ENCODE measurements at regions not wholly inside any gene's neighbourhood (a gene's known extent, or its start where the extent isn't known, plus 50 kb on each side); places are given as distances from the start of the nearest gene placed in this dataset.

DNA sequence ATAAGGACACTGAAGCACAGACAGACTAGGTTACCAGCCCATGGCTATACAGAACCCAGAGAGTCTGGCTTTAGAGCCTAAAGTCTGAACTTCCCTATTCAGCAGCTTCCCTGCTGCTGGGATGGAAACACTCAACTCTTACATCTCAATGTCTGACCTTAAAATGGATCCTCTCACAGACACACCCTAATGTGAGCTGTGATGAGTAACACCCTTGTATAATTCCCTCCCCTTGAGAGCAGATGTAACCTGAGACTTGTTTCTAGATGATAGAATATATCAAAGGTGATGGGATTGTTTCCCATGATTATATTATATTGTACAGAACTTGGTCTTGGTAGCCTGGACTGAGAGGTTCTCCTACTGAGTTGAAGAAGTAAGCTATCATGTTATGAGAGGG lies 577.1 kb upstream of the KLHL29 start:
- DNase-seq (ENCODE audit: low read depth, low spot score) = no peak

- no peak for DNase-seq (ENCODE audit: low read depth, low spot score)
These were observed 574.4 kb upstream of the KLHL29 start for GRCh38 chr2:22810602-22811001.

DNA sequence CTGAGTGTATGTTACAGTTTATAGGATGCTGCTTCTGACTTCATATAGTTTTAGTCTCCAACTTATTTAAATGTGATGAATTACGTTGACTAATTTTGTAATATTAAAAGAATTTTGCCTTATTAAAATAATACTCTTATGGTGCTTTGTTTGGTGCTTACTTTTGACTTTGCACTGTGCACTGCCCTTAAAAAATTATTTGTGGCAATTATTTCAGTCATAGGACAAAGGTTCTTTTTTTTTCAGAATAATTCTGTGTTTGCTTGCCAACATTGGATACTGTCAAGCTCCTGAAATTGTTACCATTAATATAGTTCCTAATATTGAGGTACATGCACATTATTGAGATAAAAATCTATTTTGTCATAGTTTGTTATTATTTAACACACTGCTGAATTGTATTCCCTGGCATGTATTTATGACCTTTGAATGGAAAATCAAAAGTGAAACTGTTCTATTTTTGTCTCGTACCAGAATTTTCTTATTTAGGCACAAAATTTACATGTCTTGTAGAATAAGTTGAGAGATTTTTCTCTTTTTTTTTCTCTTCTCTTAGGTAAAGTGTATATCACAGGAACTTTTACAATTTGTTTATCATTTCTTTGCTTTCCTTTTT lies 572.8 kb upstream of the KLHL29 start:
- no peak for DNase-seq (ENCODE audit: low read depth, low spot score)

- DNase-seq (ENCODE audit: low read depth, low spot score) = no peak
These were observed 567.8 kb upstream of the KLHL29 start for GRCh38 chr2:22817197-22817596.

DNA sequence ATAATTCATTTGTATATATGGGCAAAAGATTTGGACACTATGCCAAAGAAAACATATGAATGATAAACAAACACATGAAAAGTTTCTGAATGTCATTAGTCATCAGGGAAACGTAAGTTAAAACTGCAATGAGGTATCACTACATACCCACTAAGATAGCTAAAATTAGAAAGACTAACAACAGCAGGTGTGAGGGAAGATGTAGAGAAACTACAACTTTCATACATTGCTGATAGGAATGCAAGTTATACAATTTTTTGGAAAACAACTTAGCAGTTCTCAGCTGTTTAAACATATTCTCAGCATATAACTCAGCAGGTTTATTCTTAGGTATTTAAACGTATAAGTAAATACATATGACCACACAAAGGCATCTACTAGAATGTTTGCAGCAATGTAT lies 563.5 kb upstream of the KLHL29 start:
- DNase-seq (ENCODE audit: low read depth, low spot score) = no peak

GRCh38 chr2:22822835-22823234 lies 562.1 kb upstream of the KLHL29 start:
- no peak for DNase-seq (ENCODE audit: low read depth, low spot score)

- no peak for DNase-seq (ENCODE audit: low read depth, low spot score)
These were observed 560.4 kb upstream of the KLHL29 start for GRCh38 chr2:22824618-22825017.

GRCh38 chr2:22826703-22827102 lies 558.3 kb upstream of the KLHL29 start:
- DNase-seq (ENCODE audit: low read depth, low spot score) = no peak

DNA sequence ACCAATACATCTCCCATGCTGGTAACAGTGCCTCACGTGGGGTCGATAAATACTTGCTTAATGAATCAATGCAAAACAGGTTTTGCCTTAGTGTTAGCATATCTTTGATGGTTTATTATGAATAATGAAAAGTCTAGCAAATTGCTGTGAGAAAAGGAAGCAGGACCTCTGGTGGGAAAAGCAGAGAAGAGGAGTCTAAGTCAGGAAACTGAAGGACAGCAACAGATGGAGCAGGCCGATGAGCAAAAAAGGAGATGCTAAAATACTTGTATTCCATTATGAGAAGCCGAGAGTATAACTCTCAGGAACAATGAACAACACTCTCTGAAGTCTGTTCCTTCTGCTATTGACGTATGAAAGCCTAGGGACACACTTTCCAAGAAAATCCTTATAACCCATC lies 555.2 kb upstream of the KLHL29 start:
- no peak for DNase-seq (ENCODE audit: low read depth, low spot score)

DNA sequence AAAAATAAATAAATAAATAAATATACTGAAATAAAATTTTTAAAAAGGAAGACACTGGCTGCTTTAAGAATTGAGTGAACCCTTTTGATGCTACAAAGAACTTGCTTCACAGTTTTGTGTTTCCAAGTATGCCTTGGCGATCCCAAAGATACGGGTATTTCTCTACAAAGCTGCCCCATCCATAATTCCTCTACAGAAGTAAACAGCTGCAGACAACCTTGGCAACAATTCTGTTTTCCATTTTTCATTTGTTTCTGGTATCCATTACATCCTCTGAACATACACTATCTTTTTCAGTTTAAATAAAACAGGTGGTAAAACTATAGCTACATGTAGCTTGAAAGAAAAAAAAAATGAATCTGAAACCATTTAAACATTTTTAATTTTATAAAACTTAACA lies 552.8 kb upstream of the KLHL29 start:
- DNase-seq (ENCODE audit: low read depth, low spot score) = no peak

- no peak for DNase-seq (ENCODE audit: low read depth, low spot score)
These were observed 546.5 kb upstream of the KLHL29 start for GRCh38 chr2:22838461-22838860.

- no peak for DNase-seq (ENCODE audit: low read depth, low spot score)
These were observed 542.6 kb upstream of the KLHL29 start for GRCh38 chr2:22842205-22842869.

DNA sequence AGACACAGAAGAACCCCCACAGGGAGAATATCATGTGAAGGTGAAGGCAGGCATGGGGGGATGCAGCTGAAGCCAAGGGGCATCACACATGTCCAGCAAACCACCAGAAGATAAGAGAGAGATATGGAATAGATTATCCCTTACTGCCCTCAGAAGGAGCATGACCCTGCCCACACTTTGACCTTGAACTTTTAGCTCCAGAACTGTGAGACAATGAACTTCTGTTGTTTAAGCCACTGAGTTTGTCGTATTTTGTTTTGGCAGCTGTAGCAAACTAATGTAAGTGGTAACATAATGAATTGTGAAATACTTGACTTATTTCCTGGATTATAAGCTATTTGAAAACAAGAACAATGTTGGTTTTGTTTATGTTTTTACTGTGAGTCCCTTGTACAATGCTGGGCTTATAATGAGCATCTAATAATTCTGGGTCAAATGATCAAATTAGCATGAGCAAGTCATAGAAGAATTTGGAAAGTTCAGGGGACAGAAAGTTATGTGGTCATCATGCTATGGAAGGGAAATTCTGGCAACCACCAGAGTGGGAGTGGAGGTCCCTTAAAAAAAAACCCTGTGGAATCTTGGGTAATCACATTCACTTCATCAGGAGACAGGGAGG lies 541.0 kb upstream of the KLHL29 start:
- no peak for DNase-seq (ENCODE audit: low read depth, low spot score)

- no peak for DNase-seq (ENCODE audit: low read depth, low spot score)
These were observed 534.7 kb upstream of the KLHL29 start for GRCh38 chr2:22850310-22850709.

DNA sequence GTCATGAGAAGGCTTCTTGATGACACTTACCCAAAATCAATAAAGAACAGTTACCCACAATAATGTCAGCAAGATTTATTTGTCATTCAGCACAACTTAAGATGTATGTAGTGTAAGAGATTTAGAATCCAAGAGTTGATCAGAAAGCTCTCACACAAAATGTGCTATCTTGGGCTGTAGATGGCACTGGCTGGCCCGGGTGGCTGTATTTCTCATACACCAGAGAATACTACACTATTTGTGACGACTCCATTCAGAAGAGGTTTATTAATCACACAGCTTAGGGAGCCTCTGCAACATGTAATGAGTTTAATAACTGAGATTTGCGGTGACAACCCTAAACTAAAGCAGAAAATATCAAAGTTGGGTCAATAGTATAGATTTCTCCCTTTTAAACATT lies 530.4 kb upstream of the KLHL29 start:
- no peak for DNase-seq (ENCODE audit: low read depth, low spot score)

GRCh38 chr2:22855081-22855480 lies 529.9 kb upstream of the KLHL29 start:
- DNase-seq (ENCODE audit: low read depth, low spot score) = no peak

- DNase-seq (ENCODE audit: low read depth, low spot score) = no peak
These were observed 529.2 kb upstream of the KLHL29 start for GRCh38 chr2:22855761-22856184.

GRCh38 chr2:22867973-22868372 lies 517.0 kb upstream of the KLHL29 start:
- DNase-seq (ENCODE audit: low read depth, low spot score) = no peak

DNA sequence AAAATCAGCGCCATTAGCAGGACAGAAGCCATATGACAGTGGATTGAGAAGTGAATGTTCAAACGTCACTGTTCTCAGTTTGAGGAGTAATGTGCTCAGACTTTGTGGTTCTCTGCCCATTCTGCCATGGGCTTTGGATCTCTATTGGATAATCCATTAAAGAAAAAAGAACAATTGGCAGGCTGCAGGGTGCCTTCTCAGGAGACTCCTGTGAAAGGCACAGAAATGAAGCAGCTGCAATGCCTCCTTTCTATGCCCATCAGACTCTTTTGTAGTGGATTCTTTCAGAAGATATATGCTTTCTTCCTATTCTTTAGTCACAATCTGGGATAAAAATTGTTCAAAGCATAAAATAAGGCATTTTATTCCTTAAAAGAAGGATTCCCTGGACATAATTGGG lies 506.9 kb upstream of the KLHL29 start:
- DNase-seq (ENCODE audit: low read depth, low spot score) = no peak

DNA sequence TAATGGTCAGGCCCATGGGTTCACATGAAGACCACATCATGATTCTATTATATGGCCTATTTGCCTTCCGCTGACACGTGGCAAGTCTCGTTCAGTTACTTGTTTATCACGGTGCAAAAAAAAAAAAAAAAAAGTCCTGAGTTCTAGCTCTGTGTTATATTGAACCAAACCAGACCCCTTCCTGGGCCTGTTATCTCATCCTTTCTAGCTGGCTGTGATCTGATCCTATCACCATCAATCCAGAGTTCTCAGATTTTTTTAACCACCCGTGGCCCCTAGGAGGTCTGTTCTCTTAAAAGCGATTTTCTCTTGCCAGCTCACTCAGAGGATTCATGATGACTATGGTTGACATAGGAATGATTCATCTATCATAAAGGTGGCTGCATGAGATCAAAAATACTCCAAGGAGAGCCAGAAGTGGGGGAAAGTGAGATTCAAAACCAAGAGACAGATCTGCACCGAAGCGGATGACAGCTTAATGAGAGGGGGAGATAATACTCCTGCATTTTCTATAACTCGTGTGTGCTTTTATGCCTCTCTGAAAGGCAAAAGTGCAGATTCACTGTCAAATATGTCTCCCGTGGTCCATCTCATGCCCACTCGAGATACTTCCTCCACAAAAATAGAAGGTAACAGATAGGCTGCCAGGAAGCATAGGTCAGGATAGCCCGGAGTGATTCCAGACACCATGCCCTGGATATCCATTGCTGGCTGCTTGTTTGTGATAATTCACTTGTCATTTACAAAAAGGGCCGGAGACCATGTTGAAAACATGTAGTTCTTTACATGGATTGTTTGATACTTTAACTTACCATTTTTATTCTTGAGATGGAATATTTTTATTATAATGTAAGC lies 505.7 kb upstream of the KLHL29 start:
- DNase-seq (ENCODE audit: low read depth, low spot score) = no peak

GRCh38 chr2:22880161-22880560 lies 504.8 kb upstream of the KLHL29 start:
- no peak for DNase-seq (ENCODE audit: low read depth, low spot score)

- DNase-seq (ENCODE audit: low read depth, low spot score) = no peak
These were observed 503.0 kb upstream of the KLHL29 start for GRCh38 chr2:22882011-22882410.
